ENCODE measurements at regions not wholly inside any gene's neighbourhood (a gene's known extent, or its start where the extent isn't known, plus 50 kb on each side); places are given as distances from the start of the nearest gene placed in this dataset.

- DNase-seq (ENCODE audit: low read depth): no peak
- TF ChIP-seq CTCF (IDR thresholded peaks at IDR 0.05; ENCODE audit: low read depth, low read length): no peak
- TF ChIP-seq MYC (IDR thresholded peaks at IDR 0.05; ENCODE audit: low read depth, low read length): no peak
- TF ChIP-seq POLR2A (IDR thresholded peaks at IDR 0.05; ENCODE audit: extremely low read depth, insufficient read length): no peak
- no peak for TF ChIP-seq MAX (IDR thresholded peaks at IDR 0.05; ENCODE audit: low read depth, low read length)
- H3K4me3 ChIP-seq (ENCODE audit: low read depth, low read length): no peak overlapping the region
These were observed 217.6 kb upstream of the CNTN1 start for GRCh38 chr12:40474630-40475029.

DNA sequence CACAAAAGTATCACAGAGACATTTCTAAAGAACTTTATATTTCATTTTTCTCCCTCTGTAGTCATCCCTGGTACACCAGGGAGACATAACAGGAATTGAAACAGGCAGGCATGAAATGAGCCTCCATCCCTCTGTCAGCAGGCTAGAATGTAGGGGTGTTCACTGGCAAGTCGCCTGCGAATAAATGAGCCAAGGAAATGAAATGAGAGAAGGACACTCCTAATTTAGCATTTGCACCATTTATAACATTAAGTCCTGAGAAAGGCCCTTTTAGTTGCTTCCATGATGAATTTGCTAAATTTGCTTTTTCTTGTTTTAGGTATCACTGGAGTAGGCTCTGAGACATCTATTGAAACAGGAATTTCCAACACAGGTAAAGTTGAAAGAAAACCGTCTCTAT is 192.4 kb upstream of the CNTN1 start:
- DNase-seq (ENCODE audit: low read depth): no peak
- H3K4me3 ChIP-seq (ENCODE audit: low read depth, low read length): no peak overlapping the region
- TF ChIP-seq MYC (IDR thresholded peaks at IDR 0.05; ENCODE audit: low read depth, low read length) (no peak), MAX (IDR thresholded peaks at IDR 0.05; ENCODE audit: low read depth, low read length) (no peak), POLR2A (IDR thresholded peaks at IDR 0.05; ENCODE audit: extremely low read depth, insufficient read length) (no peak), CTCF (IDR thresholded peaks at IDR 0.05; ENCODE audit: low read depth, low read length) (no peak)

- DNase-seq (ENCODE audit: low read depth): peak; percentile 35
- no peak overlapping the region for H3K4me3 ChIP-seq (ENCODE audit: low read depth, low read length)
- TF ChIP-seq CTCF (IDR thresholded peaks at IDR 0.05; ENCODE audit: low read depth, low read length) (no peak), MYC (IDR thresholded peaks at IDR 0.05; ENCODE audit: low read depth, low read length) (no peak), POLR2A (IDR thresholded peaks at IDR 0.05; ENCODE audit: extremely low read depth, insufficient read length) (no peak), MAX (IDR thresholded peaks at IDR 0.05; ENCODE audit: low read depth, low read length) (no peak)
These were observed 189.9 kb upstream of the CNTN1 start for GRCh38 chr12:40502322-40502721.

- TF ChIP-seq POLR2A (IDR thresholded peaks at IDR 0.05; ENCODE audit: extremely low read depth, insufficient read length): no peak
- no peak for TF ChIP-seq CTCF (IDR thresholded peaks at IDR 0.05; ENCODE audit: low read depth, low read length)
- TF ChIP-seq MYC (IDR thresholded peaks at IDR 0.05; ENCODE audit: low read depth, low read length): no peak
- no peak for TF ChIP-seq MAX (IDR thresholded peaks at IDR 0.05; ENCODE audit: low read depth, low read length)
- no peak overlapping the region for H3K4me3 ChIP-seq (ENCODE audit: low read depth, low read length)
- DNase-seq (ENCODE audit: low read depth): no peak
These were observed 186.9 kb upstream of the CNTN1 start for GRCh38 chr12:40505327-40505726.

DNA sequence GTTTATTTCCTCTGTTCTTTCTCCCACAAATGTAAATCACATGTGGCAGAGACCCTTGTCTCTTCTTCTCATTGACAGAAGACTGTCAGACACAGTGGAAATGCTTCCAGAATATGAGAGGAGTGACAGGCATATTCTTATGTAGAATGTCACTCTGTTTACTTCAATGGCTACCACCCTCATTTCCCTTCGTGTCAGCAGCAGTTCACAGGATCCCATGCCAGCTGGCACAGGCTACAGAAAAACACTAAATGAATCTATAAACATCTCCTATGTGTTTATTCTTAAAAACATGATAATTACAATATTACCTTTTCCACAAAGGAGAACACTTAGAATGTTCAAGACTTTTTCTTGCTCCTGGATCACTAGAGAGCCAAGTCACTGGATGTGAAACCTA is 183.8 kb upstream of the CNTN1 start:
- H3K4me3 ChIP-seq (ENCODE audit: low read depth, low read length): no peak overlapping the region
- no peak for DNase-seq (ENCODE audit: low read depth)
- TF ChIP-seq CTCF (IDR thresholded peaks at IDR 0.05; ENCODE audit: low read depth, low read length) (no peak), MYC (IDR thresholded peaks at IDR 0.05; ENCODE audit: low read depth, low read length) (no peak), MAX (IDR thresholded peaks at IDR 0.05; ENCODE audit: low read depth, low read length) (no peak), POLR2A (IDR thresholded peaks at IDR 0.05; ENCODE audit: extremely low read depth, insufficient read length) (no peak)

GRCh38 chr12:40511341-40511740 is 180.9 kb upstream of the CNTN1 start:
- no peak for DNase-seq (ENCODE audit: low read depth)
- TF ChIP-seq MAX (IDR thresholded peaks at IDR 0.05; ENCODE audit: low read depth, low read length) (no peak), POLR2A (IDR thresholded peaks at IDR 0.05; ENCODE audit: extremely low read depth, insufficient read length) (no peak), CTCF (IDR thresholded peaks at IDR 0.05; ENCODE audit: low read depth, low read length) (no peak), MYC (IDR thresholded peaks at IDR 0.05; ENCODE audit: low read depth, low read length) (no peak)
- no peak overlapping the region for H3K4me3 ChIP-seq (ENCODE audit: low read depth, low read length)
